BE2C (cell line): ENCODE measurements at regions not wholly inside any gene's neighbourhood (a gene's known extent, or its start where the extent isn't known, plus 50 kb on each side); places are given as distances from the start of the nearest gene placed in this dataset.
"Not testable (repeated sequence)": the region's sequence is repeated elsewhere in the genome, so short reads cannot be mapped to it uniquely, and the experiment has no call there.

Source experiments
- DNase-seq: peaks from one replicate; pipeline ENCODE4 v3.0.0-alpha.2; 2020
- H3K27me3 ChIP-seq: fragments of 250-450 bp; sonication (Bioruptor Pico); 2 replicates; pipeline ENCODE4 v1.5.1; 2020; ENCODE audit warnings: mild to moderate bottlenecking
- H3K36me3 ChIP-seq: fragments of 250-450 bp; sonication (Bioruptor Pico); 2 replicates; pipeline ENCODE4 v1.5.1; 2020; ENCODE audit warnings: mild to moderate bottlenecking
- H3K4me1 ChIP-seq: fragments of 250-450 bp; sonication (Bioruptor Pico); 2 replicates; pipeline ENCODE4 v1.5.1; 2020
- H3K4me3 ChIP-seq: 2 replicates; pipeline ENCODE4 v1.5.1; 2011; ENCODE audit warnings: low read depth, low read length
- H3K9me3 ChIP-seq: fragments of 250-450 bp; sonication (Bioruptor Pico); 2 replicates; pipeline ENCODE4 v1.5.1; 2020
- CTCF ChIP-seq: IDR thresholded peaks from 2 replicates; pipeline ENCODE4 v1.5.1; 2012; ENCODE audit warnings: mild to moderate bottlenecking, low read depth, low read length

GRCh38 chr9:24901319-24901718, 355.6 kb upstream of the IZUMO3 start:
- H3K4me1 ChIP-seq, result no peaks in the 10 kb centered on the region
- no peaks in the 10 kb centered on the region for H3K36me3 ChIP-seq
- no peak for DNase-seq
- H3K27me3 ChIP-seq, result no peaks in the 10 kb centered on the region
- TF ChIP-seq CTCF, result no peak
- H3K4me3 ChIP-seq, result no peak overlapping the region
- H3K9me3 ChIP-seq, result no peaks in the 10 kb centered on the region

- H3K9me3 ChIP-seq, result no peaks in the 10 kb centered on the region
- no peak for DNase-seq
- TF ChIP-seq CTCF, result no peak
- no peaks in the 10 kb centered on the region for H3K4me1 ChIP-seq
- H3K27me3 ChIP-seq, result no peaks in the 10 kb centered on the region
- H3K4me3 ChIP-seq, result no peak overlapping the region
- no peaks in the 10 kb centered on the region for H3K36me3 ChIP-seq
Measured at GRCh38 chr9:24900179-24900578, 354.5 kb upstream of the IZUMO3 start.

- no peak overlapping the region for H3K4me3 ChIP-seq
- no peak for DNase-seq
Measured at GRCh38 chr9:24899463-24899862, 353.8 kb upstream of the IZUMO3 start.

GRCh38 chr9:24897826-24898225, 352.1 kb upstream of the IZUMO3 start:
- no peaks in the 10 kb centered on the region for H3K36me3 ChIP-seq
- H3K4me1 ChIP-seq, result no peaks in the 10 kb centered on the region
- H3K4me3 ChIP-seq, result no peak overlapping the region
- H3K9me3 ChIP-seq, result no peaks in the 10 kb centered on the region
- no peaks in the 10 kb centered on the region for H3K27me3 ChIP-seq
- DNase-seq, result no peak
- TF ChIP-seq CTCF, result no peak

More at GRCh38 chr9:24899463-24899862, 353.8 kb upstream of the IZUMO3 start:
- TF ChIP-seq CTCF, result no peak
- no peaks in the 10 kb centered on the region for H3K36me3 ChIP-seq
- H3K27me3 ChIP-seq, result no peaks in the 10 kb centered on the region
- no peaks in the 10 kb centered on the region for H3K4me1 ChIP-seq
- H3K9me3 ChIP-seq, result no peaks in the 10 kb centered on the region

- Histone ChIP-seq H3K9me3 (no peaks in the 10 kb centered on the region), H3K27me3 (no peaks in the 10 kb centered on the region), H3K4me3 (no peak overlapping the region), H3K36me3 (no peaks in the 10 kb centered on the region), H3K4me1 (no peaks in the 10 kb centered on the region)
- TF ChIP-seq CTCF, result no peak
- DNase-seq, result no peak
Measured at GRCh38 chr9:24881361-24881760, 335.7 kb upstream of the IZUMO3 start.

- Histone ChIP-seq H3K4me3 (no peak overlapping the region), H3K4me1 (no peaks in the 10 kb centered on the region), H3K27me3 (no peaks in the 10 kb centered on the region), H3K9me3 (no peaks in the 10 kb centered on the region), H3K36me3 (no peaks in the 10 kb centered on the region)
- TF ChIP-seq CTCF, result no peak
- no peak for DNase-seq
Measured at GRCh38 chr9:24879591-24879990, 333.9 kb upstream of the IZUMO3 start.

GRCh38 chr9:24856601-24857000, 310.9 kb upstream of the IZUMO3 start:
- H3K27me3 ChIP-seq, H3K4me3 ChIP-seq, H3K36me3 ChIP-seq, DNase-seq, H3K4me1 ChIP-seq, H3K9me3 ChIP-seq: not testable (repeated sequence)
